ENCODE measurements at regions not wholly inside any gene's neighbourhood (a gene's known extent, or its start where the extent isn't known, plus 50 kb on each side); places are given as distances from the start of the nearest gene placed in this dataset.

- TF ChIP-seq USF1 (IDR thresholded peaks at IDR 0.05) (no peak), CEBPB (IDR thresholded peaks at IDR 0.05) (no peak), FOXM1 (IDR thresholded peaks at IDR 0.05; ENCODE audit: borderline replicate concordance, low read depth) (no peak), TAF1 (IDR thresholded peaks at IDR 0.05; ENCODE audit: low read depth) (no peak), REST (IDR thresholded peaks at IDR 0.05; ENCODE audit: low read depth) (no peak), CREB1 (IDR thresholded peaks at IDR 0.05; ENCODE audit: low read depth) (no peak), RAD21 (IDR thresholded peaks at IDR 0.05; ENCODE audit: low read depth) (no peak), EP300 (IDR thresholded peaks at IDR 0.05; ENCODE audit: borderline replicate concordance) (no peak), MAX (IDR thresholded peaks at IDR 0.05) (no peak), YY1 (IDR thresholded peaks at IDR 0.05; ENCODE audit: low read depth) (no peak), NFIC (IDR thresholded peaks at IDR 0.05) (no peak), EGR1 (IDR thresholded peaks at IDR 0.05) (no peak), TEAD4 (IDR thresholded peaks at IDR 0.05) (no peak), ZBTB7A (IDR thresholded peaks at IDR 0.05; ENCODE audit: low read depth) (no peak)
Measured at GRCh38 chr6:48520951-48521350, 410.0 kb upstream of the PTCHD4 start.

Measured in Ishikawa (cell line).